SK-N-SH (cell line): ENCODE measurements at regions not wholly inside any gene's neighbourhood (a gene's known extent, or its start where the extent isn't known, plus 50 kb on each side); places are given as distances from the start of the nearest gene placed in this dataset.

Experiments
- CTCF ChIA-PET: fragments of 300-600, 350-600 bp; formaldehyde crosslinking; extraction: SDS; loops from one replicate; lab custom pipeline; 2021; lab: Yijun Ruan, JAX
- POLR2A ChIA-PET: fragments of 350-600 bp; sonication (Branson Sonifier 250); formaldehyde crosslinking; extraction: SDS; loops from one replicate; lab custom pipeline; 2020; ENCODE audit warnings: antibody characterized with exemption, inconsistent platforms; lab: Yijun Ruan, JAX
- DNase-seq: peaks from one replicate; pipeline ENCODE4 v3.0.0; 2012
- H2AFZ ChIP-seq: fragments of 200-600 bp; sonication (generic); 2 replicates; pipeline ENCODE4 v1.8.1; 2016; ENCODE audit warnings: antibody characterized with exemption, mild to moderate bottlenecking, low read depth
- H3F3A ChIP-seq: fragments of 200-600 bp; sonication (generic); replicated peaks from 2 replicates; pipeline ENCODE3; 2016; ENCODE audit warnings: antibody characterized with exemption, mild to moderate bottlenecking; ENCODE audit not compliant: insufficient read depth
- H3K27ac ChIP-seq, 2 experiments: fragments of 200-500 bp in 1 of 2; fragments of 200-600 bp in 1 of 2; sonication (Bioruptor generic) in 1 of 2; sonication (generic), shearing (Covaris generic) in 1 of 2; 2 replicates each; pipeline versions ENCODE4 v1.5.1 to v1.6.1; 2014 to 2016; ENCODE audit warnings: low read depth in 2 of 2, inconsistent platforms in 1 of 2, low read length in 1 of 2, mild to moderate bottlenecking in 1 of 2, mixed read lengths in 1 of 2
- H3K27me3 ChIP-seq: fragments of 200-600 bp; sonication (generic), shearing (Covaris generic); 2 replicates; pipeline ENCODE4 v1.6.1; 2016; ENCODE audit warnings: mixed run types; ENCODE audit not compliant: insufficient read depth
- H3K36me3 ChIP-seq, 2 experiments: fragments of 200-500 bp in 1 of 2; fragments of 200-600 bp in 1 of 2; sonication (Bioruptor generic) in 1 of 2; sonication (generic) in 1 of 2; replicated peaks in 1 of 2; 2 replicates each; pipeline versions ENCODE3 to v1.5.1; 2014 to 2016; ENCODE audit warnings: low read length in 1 of 2, mild to moderate bottlenecking in 1 of 2; ENCODE audit not compliant: insufficient read depth in 2 of 2, control insufficient read depth in 1 of 2
- H3K4me1 ChIP-seq, 2 experiments: fragments of 200-500 bp in 1 of 2; fragments of 200-600 bp in 1 of 2; sonication (Bioruptor generic) in 1 of 2; sonication (generic), shearing (Covaris generic) in 1 of 2; 2 replicates each; pipeline versions ENCODE4 v1.5.1 to v1.6.1; 2014 to 2016; ENCODE audit warnings: low read depth in 1 of 2, low read length in 1 of 2, mixed run types in 1 of 2; ENCODE audit not compliant: insufficient read depth in 2 of 2, control insufficient read depth in 1 of 2
- H3K4me2 ChIP-seq: fragments of 200-600 bp; sonication (generic), shearing (Covaris generic); 2 replicates; pipeline ENCODE4 v1.6.1; 2017; ENCODE audit warnings: mixed run types
- H3K4me3 ChIP-seq, 2 experiments: fragments of 200-500 bp in 1 of 2; fragments of 200-600 bp in 1 of 2; sonication (Bioruptor generic) in 1 of 2; sonication (generic), shearing (Covaris generic) in 1 of 2; 2 replicates each; pipeline versions ENCODE4 v1.5.1 to v1.8.1; 2014 to 2016; ENCODE audit warnings: low read depth in 2 of 2, inconsistent platforms in 1 of 2, low read length in 1 of 2, mild to moderate bottlenecking in 1 of 2, mixed read lengths in 1 of 2, moderate library complexity in 1 of 2
- H3K79me2 ChIP-seq: fragments of 200-600 bp; sonication (generic); 2 replicates; pipeline ENCODE4 v1.8.1; 2017; ENCODE audit warnings: mild to moderate bottlenecking; ENCODE audit not compliant: insufficient read depth
- H3K9ac ChIP-seq: fragments of 200-600 bp; sonication (generic); 2 replicates; pipeline ENCODE4 v1.6.1; 2017; ENCODE audit warnings: mixed run types
- H3K9me2 ChIP-seq: fragments of 200-600 bp; sonication (generic); 2 replicates; pipeline ENCODE4 v1.6.1; 2017; ENCODE audit warnings: mixed run types
- H3K9me3 ChIP-seq: fragments of 200-600 bp; sonication (generic); 2 replicates; pipeline ENCODE4 v1.6.1; 2017; ENCODE audit warnings: mixed run types, mild to moderate bottlenecking, moderate library complexity
- H4K20me1 ChIP-seq: fragments of 200-600 bp; sonication (generic); 2 replicates; pipeline ENCODE4 v1.6.1; 2017; ENCODE audit warnings: mild to moderate bottlenecking, mixed run types; ENCODE audit not compliant: insufficient read depth
- EP300 ChIP-seq, 2 experiments: IDR thresholded peaks; 2 replicates each; pipeline versions ENCODE4 v1.4.0 to v1.6.1; 2012; ENCODE audit warnings: borderline replicate concordance in 1 of 2, low read depth in 1 of 2, low read length in 1 of 2
- FOXM1 ChIP-seq: IDR thresholded peaks from 2 replicates; pipeline ENCODE4 v1.4.0; 2012; ENCODE audit warnings: low read depth, mild to moderate bottlenecking
- MEF2A ChIP-seq: IDR thresholded peaks from 2 replicates; pipeline ENCODE4 v1.4.0; 2012; ENCODE audit warnings: low read depth, borderline replicate concordance
- MXI1 ChIP-seq: IDR thresholded peaks from 2 replicates; pipeline ENCODE4 v1.6.1; 2012; ENCODE audit warnings: mild to moderate bottlenecking, low read depth, low read length, improper control_type of control experiment
- NFIC ChIP-seq: IDR thresholded peaks from 2 replicates; pipeline ENCODE4 v1.4.0; 2012; ENCODE audit warnings: borderline replicate concordance
- PBX3 ChIP-seq: IDR thresholded peaks from 2 replicates; pipeline ENCODE4; 2012
- RAD21 ChIP-seq: IDR thresholded peaks from 2 replicates; pipeline ENCODE4 v1.6.1; 2012; ENCODE audit warnings: mild to moderate bottlenecking, low read length
- RCOR1 ChIP-seq: fragments of 150-350 bp; IDR thresholded peaks from 2 replicates; pipeline ENCODE4 v1.6.1; 2017; ENCODE audit warnings: antibody characterized with exemption, low read length
- SIN3A ChIP-seq: IDR thresholded peaks from 2 replicates; pipeline ENCODE4 v1.6.1; 2012; ENCODE audit warnings: low read depth, mild to moderate bottlenecking, low read length, moderate library complexity, borderline replicate concordance
- TAF1 ChIP-seq: IDR thresholded peaks from 2 replicates; pipeline ENCODE4 v1.6.1; 2012; ENCODE audit warnings: low read depth, mild to moderate bottlenecking, low read length, moderate library complexity, borderline replicate concordance
- TCF12 ChIP-seq: IDR thresholded peaks from 2 replicates; pipeline ENCODE4 v1.4.0; 2012
- TEAD4 ChIP-seq: IDR thresholded peaks from 2 replicates; pipeline ENCODE4 v1.4.0; 2012; ENCODE audit warnings: mild to moderate bottlenecking, borderline replicate concordance; ENCODE audit not compliant: insufficient read depth
- ZBTB33 ChIP-seq: IDR thresholded peaks from 2 replicates; pipeline ENCODE4 v1.4.0; 2012; ENCODE audit warnings: low read depth, borderline replicate concordance
- WGBS: methylation state at CpG from one replicate; pipeline ENCODE4 v1.1.6; 2017; ENCODE audit warnings: low lambda C conversion rate; 5-methylcytosine and 5-hydroxymethylcytosine counted together
- TF ChIP-seq, protein P1 (sequence below): fragments of 150-350 bp; IDR thresholded peaks from 2 replicates; pipeline ENCODE4 v1.6.1; 2016; ENCODE audit warnings: mild to moderate bottlenecking, low read depth, low read length

DNA sequence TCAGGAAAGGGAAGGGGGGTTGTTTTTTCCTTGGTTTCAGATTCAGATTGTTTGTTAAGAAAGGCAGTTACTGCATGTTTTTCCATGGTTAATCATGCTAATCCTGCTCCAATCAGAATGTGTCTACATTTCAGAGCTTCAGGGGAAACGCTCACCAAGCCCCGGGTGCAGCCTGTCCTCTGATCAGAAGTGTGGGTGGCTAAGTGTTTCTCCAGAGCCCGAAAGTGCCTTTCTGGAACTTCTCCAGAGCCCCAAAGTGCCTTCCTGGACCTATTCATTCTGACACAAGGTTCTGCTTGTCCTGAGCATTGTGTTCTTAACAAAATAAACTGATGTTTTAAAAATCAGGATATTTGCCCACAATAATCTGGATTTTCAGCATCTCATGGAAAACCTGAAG, 359.0 kb upstream of the ZNF521 start (continued):
- TF ChIP-seq TEAD4 = no peak

DNA sequence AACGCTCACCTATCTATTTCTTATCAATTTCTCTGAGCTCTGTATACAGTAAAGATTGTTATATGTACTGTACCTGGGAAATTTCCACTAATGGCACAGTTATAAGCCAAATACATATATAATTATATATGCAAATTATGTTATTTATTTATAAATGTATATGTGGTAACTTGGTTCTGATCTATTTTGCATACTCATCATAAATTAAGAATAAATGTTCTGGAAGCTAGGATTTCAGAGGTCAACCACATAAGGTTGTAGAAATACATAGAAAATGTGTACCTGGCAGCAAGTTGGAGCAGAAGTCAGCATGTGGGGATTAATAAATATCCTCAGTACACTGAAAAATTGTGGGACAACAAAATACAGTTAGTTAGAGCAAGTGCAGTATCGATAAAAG, 353.7 kb upstream of the ZNF521 start:
- no peak overlapping the region for H3K27ac ChIP-seq
- 59% methylated on average over 2 of the region's 2 CpGs for WGBS
- H2AFZ ChIP-seq = no peak overlapping the region
- H3K9ac ChIP-seq = no peak overlapping the region
- no peaks in the 10 kb centered on the region; the same call in 1 of the 2 replicates for H3K27me3 ChIP-seq
- TF ChIP-seq MEF2A (no peak), TAF1 (no peak), ZBTB33 (no peak), NFIC (no peak), RAD21 (no peak), TCF12 (no peak), PBX3 (no peak), MXI1 (no peak), SIN3A (no peak), FOXM1 (no peak), RCOR1 (no peak), EP300 (IDR thresholded peaks at IDR 0.05; ENCODE audit: borderline replicate concordance in 1 of 2, low read depth in 1 of 2, low read length in 1 of 2) (no peak)
- TF ChIP-seq, protein P1, sequence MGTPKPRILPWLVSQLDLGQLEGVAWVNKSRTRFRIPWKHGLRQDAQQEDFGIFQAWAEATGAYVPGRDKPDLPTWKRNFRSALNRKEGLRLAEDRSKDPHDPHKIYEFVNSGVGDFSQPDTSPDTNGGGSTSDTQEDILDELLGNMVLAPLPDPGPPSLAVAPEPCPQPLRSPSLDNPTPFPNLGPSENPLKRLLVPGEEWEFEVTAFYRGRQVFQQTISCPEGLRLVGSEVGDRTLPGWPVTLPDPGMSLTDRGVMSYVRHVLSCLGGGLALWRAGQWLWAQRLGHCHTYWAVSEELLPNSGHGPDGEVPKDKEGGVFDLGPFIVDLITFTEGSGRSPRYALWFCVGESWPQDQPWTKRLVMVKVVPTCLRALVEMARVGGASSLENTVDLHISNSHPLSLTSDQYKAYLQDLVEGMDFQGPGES = no peak
- H3K9me3 ChIP-seq = no peaks in the 10 kb centered on the region
- ChIA-PET CTCF (no interaction called here), POLR2A (no interaction called here)
- H3K9me2 ChIP-seq = no peaks in the 10 kb centered on the region
- H3K4me3 ChIP-seq = no peak overlapping the region
- no peaks in the 10 kb centered on the region for H3F3A ChIP-seq
- no peaks in the 10 kb centered on the region for H3K79me2 ChIP-seq
- no peaks in the 10 kb centered on the region for H3K36me3 ChIP-seq
- no peak overlapping the region for H3K4me2 ChIP-seq
- no peak for DNase-seq
- H4K20me1 ChIP-seq = no peaks in the 10 kb centered on the region
- no peaks in the 10 kb centered on the region for H3K4me1 ChIP-seq
